ENCODE measurements at regions not wholly inside any gene's neighbourhood (a gene's known extent, or its start where the extent isn't known, plus 50 kb on each side); places are given as distances from the start of the nearest gene placed in this dataset.

GRCh38 chr3:174430986-174431385 is 428.1 kb upstream of the NAALADL2 start:
- no peak for TF ChIP-seq GABPA (IDR thresholded peaks at IDR 0.05; ENCODE audit: low read depth)
- no peak for TF ChIP-seq REST (IDR thresholded peaks at IDR 0.05; ENCODE audit: low read depth, low read length)
- TF ChIP-seq EZH2phosphoT487 (IDR thresholded peaks at IDR 0.05; ENCODE audit: borderline replicate concordance, low read depth): no peak
- no peak for TF ChIP-seq MAX (IDR thresholded peaks at IDR 0.05; ENCODE audit: low read depth)
- TF ChIP-seq TEAD4 (IDR thresholded peaks at IDR 0.05; ENCODE audit: borderline replicate concordance, insufficient read depth): no peak
- no peak for TF ChIP-seq PBX3 (IDR thresholded peaks at IDR 0.05)
- TF ChIP-seq FOXJ3 (CRISPR knock-in tag; IDR thresholded peaks at IDR 0.05): no peak
- no peak for TF ChIP-seq USF1 (IDR thresholded peaks at IDR 0.05; ENCODE audit: borderline replicate concordance, low read depth)
- TF ChIP-seq NRF1 (IDR thresholded peaks at IDR 0.05; ENCODE audit: low read depth, low read length): no peak
- no peak for TF ChIP-seq ELF1 (IDR thresholded peaks at IDR 0.05)
- TF ChIP-seq ZBTB33 (IDR thresholded peaks at IDR 0.05; ENCODE audit: borderline replicate concordance, low read depth): no peak
- no peak for TF ChIP-seq EP300 (IDR thresholded peaks at IDR 0.05; ENCODE audit: borderline replicate concordance in 1 of 2, low read depth in 1 of 2, low read length in 1 of 2)
- TF ChIP-seq JUND (IDR thresholded peaks at IDR 0.05): no peak
- TF ChIP-seq NFIC (IDR thresholded peaks at IDR 0.05; ENCODE audit: borderline replicate concordance): no peak
- TF ChIP-seq SMC3 (IDR thresholded peaks at IDR 0.05; ENCODE audit: low read depth, low read length): no peak
- Histone ChIP-seq H3K9me3 (no peaks in the 10 kb centered on the region), H3K4me1 (ENCODE audit: control insufficient read depth in 1 of 2, insufficient read depth in 2 of 2, low read depth in 1 of 2, low read length in 1 of 2) (no peaks in the 10 kb centered on the region), H3K4me3 (ENCODE audit: low read depth in 2 of 2, low read length in 1 of 2) (no peak overlapping the region), H4K20me1 (ENCODE audit: insufficient read depth) (no peaks in the 10 kb centered on the region), H3F3A (replicated peaks; ENCODE audit: insufficient read depth) (no peaks in the 10 kb centered on the region), H3K36me3 (replicated peaks in 1 of 2; ENCODE audit: control insufficient read depth in 1 of 2, insufficient read depth in 2 of 2, low read length in 1 of 2) (no peaks in the 10 kb centered on the region), H3K79me2 (ENCODE audit: insufficient read depth) (no peaks in the 10 kb centered on the region), H3K27me3 (ENCODE audit: insufficient read depth) (no peaks in the 10 kb centered on the region), H3K4me2 (no peak overlapping the region), H3K27ac (ENCODE audit: low read depth in 2 of 2, low read length in 1 of 2) (no peak overlapping the region), H3K9ac (no peak overlapping the region), H2AFZ (ENCODE audit: low read depth) (no peak overlapping the region), H3K9me2 (no peaks in the 10 kb centered on the region)
- ChIA-PET POLR2A (no interaction called here), CTCF (interaction anchor here (2.3 kb wide), 1 partner anchor 10 kb away, joined by 5 read pairs; no protein-coding TSS in a partner anchor)
- DNase-seq: no peak
- WGBS (ENCODE audit: low lambda C conversion rate): 73% methylated on average over 2 of the region's 2 CpGs
